Lung microvascular endothelial cell (primary cell): ENCODE measurements at regions not wholly inside any gene's neighbourhood (a gene's known extent, or its start where the extent isn't known, plus 50 kb on each side); places are given as distances from the start of the nearest gene placed in this dataset.

ENCODE experiments used
- DNase-seq, 2 donors: peaks; one replicate each; pipeline versions ENCODE4 v3.0.0 to v3.0.0-alpha.2; 2010; ENCODE audit warnings: low read depth in 2 of 2

DNA sequence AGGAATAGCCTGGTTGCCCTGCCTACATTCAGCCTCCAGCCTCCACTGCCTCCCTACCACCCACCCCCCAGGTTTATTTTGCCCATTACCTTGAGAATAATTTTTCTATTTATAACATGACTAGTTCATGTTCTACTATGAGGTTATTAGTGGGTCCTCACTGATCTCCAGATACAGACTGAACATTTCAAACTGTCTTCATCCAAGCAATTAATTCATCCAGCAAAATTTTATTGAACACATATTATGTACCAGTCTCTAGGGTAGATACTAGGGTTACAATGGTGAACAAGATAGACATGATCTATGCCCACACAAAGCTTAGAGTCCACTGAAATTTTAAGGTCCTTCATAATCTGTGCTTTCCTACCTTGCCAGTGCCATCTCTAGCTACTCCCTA is 51.6 kb upstream of the FHIP2A start:
- no peak for DNase-seq

DNA sequence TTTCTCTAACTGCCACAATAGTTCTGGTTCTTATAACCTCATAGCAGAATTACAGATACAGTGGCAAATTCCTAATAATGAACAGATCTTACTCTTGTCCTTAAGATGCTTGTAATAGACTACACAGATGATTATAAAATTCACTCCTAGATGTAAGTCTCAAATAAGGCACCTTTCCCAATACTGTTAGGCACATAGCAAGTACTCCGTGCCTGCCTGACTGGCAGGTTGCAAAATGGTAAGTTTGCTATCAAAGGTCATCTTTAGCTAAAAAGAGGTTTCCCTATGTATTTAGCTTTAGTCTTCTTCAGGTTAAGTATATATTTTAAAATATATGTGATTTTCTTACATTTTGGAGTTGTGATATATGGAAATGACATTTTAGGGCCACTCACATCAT is 50.4 kb upstream of the FHIP2A start:
- DNase-seq: no peak

DNA sequence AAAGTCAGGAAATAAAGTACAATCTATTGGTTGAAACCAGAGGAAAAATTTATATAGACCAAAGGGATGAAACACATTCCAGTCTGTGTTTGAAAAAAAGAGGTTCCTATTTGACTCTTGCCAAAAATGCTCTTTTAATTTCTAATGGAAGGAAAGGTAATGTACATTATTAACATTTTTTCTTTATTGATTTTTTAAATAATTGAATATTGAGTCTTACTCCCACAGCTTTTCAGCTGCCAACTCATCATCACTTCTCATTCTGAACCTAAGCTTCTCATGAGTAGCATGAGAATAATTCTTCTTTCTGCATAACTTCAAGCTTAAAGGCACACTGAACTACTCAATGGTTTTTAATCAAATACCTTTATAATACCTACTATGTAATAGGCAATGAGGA is 49.8 kb upstream of the FHIP2A start:
- DNase-seq: no peak
